HG02973 (cell line): ENCODE measurements at regions not wholly inside any gene's neighbourhood (a gene's known extent, or its start where the extent isn't known, plus 50 kb on each side); places are given as distances from the start of the nearest gene placed in this dataset.

Source experiments
- ATAC-seq: cut with Tn5 transposase; IDR thresholded peaks from one replicate; pipeline ENCODE4 v1.9.1; 2021; ENCODE audit warnings: moderate library complexity; ENCODE audit not compliant: unreplicated experiment

GRCh38 chr13:88541994-88542393 is 870.8 kb downstream of the SLITRK5 start:
- no peak for ATAC-seq

GRCh38 chr13:88544836-88545235 is 873.7 kb downstream of the SLITRK5 start:
- no peak for ATAC-seq

- no peak for ATAC-seq
Observed at GRCh38 chr13:88552966-88553365, 881.8 kb downstream of the SLITRK5 start.

- no peak for ATAC-seq
Observed at GRCh38 chr13:88565566-88565965, 894.4 kb downstream of the SLITRK5 start.

GRCh38 chr13:88585861-88586260 is 914.7 kb downstream of the SLITRK5 start:
- no peak for ATAC-seq

GRCh38 chr13:88586263-88586662 is 915.1 kb downstream of the SLITRK5 start:
- no peak for ATAC-seq

- no peak for ATAC-seq
Observed at GRCh38 chr13:88590574-88590973, 919.4 kb downstream of the SLITRK5 start.

- ATAC-seq, result no peak
Observed at GRCh38 chr13:88592105-88592504, 920.9 kb downstream of the SLITRK5 start.

GRCh38 chr13:88601949-88602348 is 930.8 kb downstream of the SLITRK5 start:
- no peak for ATAC-seq

GRCh38 chr13:88602786-88603777 is 931.9 kb downstream of the SLITRK5 start:
- ATAC-seq, result no peak

- ATAC-seq, result no peak
Observed at GRCh38 chr13:88617176-88617575, 946.0 kb downstream of the SLITRK5 start.

- no peak for ATAC-seq
Observed at GRCh38 chr13:88622362-88622973, 951.3 kb downstream of the SLITRK5 start.

GRCh38 chr13:88623150-88623549 is 952.0 kb downstream of the SLITRK5 start:
- no peak for ATAC-seq

- ATAC-seq, result no peak
Observed at GRCh38 chr13:88627071-88627470, 955.9 kb downstream of the SLITRK5 start.

GRCh38 chr13:88628882-88629281 is 957.7 kb downstream of the SLITRK5 start:
- ATAC-seq, result no peak

- no peak for ATAC-seq
Observed at GRCh38 chr13:88637935-88638334, 966.8 kb downstream of the SLITRK5 start.

GRCh38 chr13:88643233-88643632 is 972.1 kb downstream of the SLITRK5 start:
- ATAC-seq, result no peak

GRCh38 chr13:88648598-88649373 is 977.6 kb downstream of the SLITRK5 start:
- no peak for ATAC-seq

GRCh38 chr13:88649855-88650254 is 978.7 kb downstream of the SLITRK5 start:
- no peak for ATAC-seq

GRCh38 chr13:88651531-88651930 is 980.4 kb downstream of the SLITRK5 start:
- no peak for ATAC-seq

- ATAC-seq, result no peak
Observed at GRCh38 chr13:88656751-88657150, 985.6 kb downstream of the SLITRK5 start.
